Neutrophil (primary cell): ENCODE measurements at regions not wholly inside any gene's neighbourhood (a gene's known extent, or its start where the extent isn't known, plus 50 kb on each side); places are given as distances from the start of the nearest gene placed in this dataset.

ENCODE experiments used
- H3K27ac ChIP-seq: fragments of 200-600 bp; sonication (generic); 2 replicates; pipeline ENCODE4 v1.5.1; 2016; ENCODE audit warnings: mild to moderate bottlenecking, moderate library complexity
- H3K27me3 ChIP-seq: fragments of 200-600 bp; sonication (generic); 2 replicates; pipeline ENCODE4 v1.6.0; 2016; ENCODE audit warnings: mild to moderate bottlenecking
- H3K36me3 ChIP-seq: fragments of 200-600 bp; sonication (generic); 2 replicates; pipeline ENCODE4 v1.5.1; 2017
- H3K4me1 ChIP-seq, 2 experiments: fragments of 200-600 bp in 1 of 2; sonication (generic) in 1 of 2; 1 replicate in 1 of 2; 2 replicates in 1 of 2; pipeline versions ENCODE4 v1.5.1 to v1.6.1; 2013 to 2016; ENCODE audit warnings: low read depth in 1 of 2, low read length in 1 of 2, mild to moderate bottlenecking in 1 of 2, moderate library complexity in 1 of 2; ENCODE audit not compliant: control insufficient read depth in 1 of 2, insufficient read depth in 1 of 2
- H3K4me3 ChIP-seq, 2 experiments: fragments of 200-600 bp in 1 of 2; sonication (generic) in 1 of 2; 1 replicate in 1 of 2; 2 replicates in 1 of 2; pipeline ENCODE4 v1.5.1; 2013 to 2016; ENCODE audit warnings: low read depth in 1 of 2, low read length in 1 of 2, mild to moderate bottlenecking in 1 of 2, moderate library complexity in 1 of 2
- H3K9me3 ChIP-seq: fragments of 200-600 bp; sonication (generic); 2 replicates; pipeline ENCODE4 v1.5.1; 2016
- CTCF ChIP-seq: fragments of 200-600 bp; sonication (generic); IDR thresholded peaks from 2 replicates; pipeline ENCODE4 v1.5.1; 2016; ENCODE audit warnings: antibody characterized with exemption

GRCh38 chr6:12508553-12508952, 208.0 kb upstream of the PHACTR1 start:
- Histone ChIP-seq H3K27me3 (no peaks in the 10 kb centered on the region), H3K4me1 (no peaks in the 10 kb centered on the region), H3K4me3 (no peak overlapping the region), H3K9me3 (no peaks in the 10 kb centered on the region), H3K36me3 (no peaks in the 10 kb centered on the region), H3K27ac (no peak overlapping the region)
- TF ChIP-seq CTCF: no peak

GRCh38 chr6:12509060-12509459, 207.5 kb upstream of the PHACTR1 start:
- H3K4me3 ChIP-seq: no peak overlapping the region
- H3K9me3 ChIP-seq: no peaks in the 10 kb centered on the region
- no peak overlapping the region for H3K27ac ChIP-seq
- no peaks in the 10 kb centered on the region for H3K4me1 ChIP-seq
- H3K36me3 ChIP-seq: no peaks in the 10 kb centered on the region
- H3K27me3 ChIP-seq: no peaks in the 10 kb centered on the region
- no peak for TF ChIP-seq CTCF

DNA sequence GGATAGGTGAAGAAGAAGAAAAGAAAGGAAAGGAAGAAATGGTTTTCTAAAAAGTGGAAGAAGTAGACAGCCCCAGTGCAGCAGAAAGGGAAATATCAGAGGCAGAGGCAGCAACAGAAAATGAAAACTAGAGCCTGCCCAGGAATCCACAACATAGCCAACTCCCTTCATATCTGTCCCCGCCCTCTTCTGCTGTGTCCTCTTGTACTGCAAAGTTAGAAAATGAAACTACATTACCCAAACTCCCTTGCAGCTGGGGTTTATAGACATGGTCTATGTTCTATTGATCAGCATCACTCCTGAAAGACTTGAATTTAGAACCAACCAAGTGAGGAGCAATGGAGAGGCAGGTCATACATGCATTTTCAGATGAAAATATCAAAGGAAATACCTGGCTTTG, 200.5 kb upstream of the PHACTR1 start:
- Histone ChIP-seq H3K9me3 (no peaks in the 10 kb centered on the region), H3K36me3 (no peaks in the 10 kb centered on the region), H3K27me3 (no peaks in the 10 kb centered on the region), H3K4me3 (no peak overlapping the region), H3K27ac (no peak overlapping the region), H3K4me1 (no peaks in the 10 kb centered on the region)
- TF ChIP-seq CTCF: no peak

DNA sequence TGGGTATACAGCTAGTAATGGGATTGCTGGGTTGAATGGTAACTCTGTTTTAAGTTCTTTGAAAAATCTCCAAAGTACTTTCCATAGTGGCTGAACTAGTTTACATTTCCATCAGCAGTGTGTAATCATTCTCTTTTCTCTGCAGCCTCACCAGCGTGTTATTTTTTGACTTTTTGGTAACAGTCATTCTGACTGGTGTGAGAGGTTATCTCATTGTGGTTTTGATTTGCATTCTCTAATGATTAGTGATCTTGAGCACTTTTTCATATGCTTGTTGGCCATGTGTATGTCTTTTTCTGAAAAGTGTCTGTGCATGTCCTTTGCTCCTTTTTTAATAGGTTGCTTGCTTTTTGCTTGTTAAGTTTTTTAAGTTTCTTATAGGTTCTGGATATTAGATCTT, 194.2 kb upstream of the PHACTR1 start:
- Histone ChIP-seq H3K9me3 (no peaks in the 10 kb centered on the region), H3K27me3 (no peaks in the 10 kb centered on the region), H3K36me3 (no peaks in the 10 kb centered on the region), H3K4me1 (no peaks in the 10 kb centered on the region), H3K27ac (no peak overlapping the region), H3K4me3 (no peak overlapping the region)
- no peak for TF ChIP-seq CTCF

GRCh38 chr6:12523726-12524125, 192.8 kb upstream of the PHACTR1 start:
- no peak for TF ChIP-seq CTCF
- no peak overlapping the region for H3K4me3 ChIP-seq
- H3K9me3 ChIP-seq: no peaks in the 10 kb centered on the region
- no peaks in the 10 kb centered on the region for H3K27me3 ChIP-seq
- no peaks in the 10 kb centered on the region for H3K4me1 ChIP-seq
- no peak overlapping the region for H3K27ac ChIP-seq
- no peaks in the 10 kb centered on the region for H3K36me3 ChIP-seq

DNA sequence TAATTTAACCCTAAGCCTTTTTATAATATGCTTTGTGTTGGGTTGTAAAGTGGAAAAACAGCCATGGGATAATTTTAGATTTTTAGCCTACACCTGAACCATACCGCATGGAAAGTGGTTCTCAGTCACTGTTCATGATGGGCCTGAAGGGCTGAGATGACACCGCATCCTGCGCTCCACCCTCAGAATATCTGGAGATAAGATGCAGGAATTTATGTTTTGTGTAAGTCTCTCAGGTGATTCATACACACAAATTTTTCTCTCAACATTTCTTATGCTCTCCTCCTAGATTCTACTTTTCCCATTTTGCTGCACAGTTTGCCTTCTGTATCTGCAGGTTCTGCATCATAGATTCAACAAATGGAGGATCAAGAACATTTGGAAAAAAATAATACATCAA, 191.3 kb upstream of the PHACTR1 start:
- TF ChIP-seq CTCF: no peak
- Histone ChIP-seq H3K4me1 (no peaks in the 10 kb centered on the region), H3K27ac (no peak overlapping the region)

More for the DNA sequence above, 191.3 kb upstream of the PHACTR1 start:
- H3K27me3 ChIP-seq: no peaks in the 10 kb centered on the region
- no peaks in the 10 kb centered on the region for H3K36me3 ChIP-seq
- no peak overlapping the region for H3K4me3 ChIP-seq
- no peaks in the 10 kb centered on the region for H3K9me3 ChIP-seq
